Stimulated activated CD4-positive, alpha-beta T cell treated with anti-CD3 and anti-CD28 coated beads, Interleukin-2, amount 100 ng/mL, for 48 hours (primary cell): ENCODE measurements at regions not wholly inside any gene's neighbourhood (a gene's known extent, or its start where the extent isn't known, plus 50 kb on each side); places are given as distances from the start of the nearest gene placed in this dataset.

Experiments used
- DNase-seq, 2 donors: peaks; one replicate each; pipeline ENCODE4 v3.0.0-alpha.2; 2020

DNA sequence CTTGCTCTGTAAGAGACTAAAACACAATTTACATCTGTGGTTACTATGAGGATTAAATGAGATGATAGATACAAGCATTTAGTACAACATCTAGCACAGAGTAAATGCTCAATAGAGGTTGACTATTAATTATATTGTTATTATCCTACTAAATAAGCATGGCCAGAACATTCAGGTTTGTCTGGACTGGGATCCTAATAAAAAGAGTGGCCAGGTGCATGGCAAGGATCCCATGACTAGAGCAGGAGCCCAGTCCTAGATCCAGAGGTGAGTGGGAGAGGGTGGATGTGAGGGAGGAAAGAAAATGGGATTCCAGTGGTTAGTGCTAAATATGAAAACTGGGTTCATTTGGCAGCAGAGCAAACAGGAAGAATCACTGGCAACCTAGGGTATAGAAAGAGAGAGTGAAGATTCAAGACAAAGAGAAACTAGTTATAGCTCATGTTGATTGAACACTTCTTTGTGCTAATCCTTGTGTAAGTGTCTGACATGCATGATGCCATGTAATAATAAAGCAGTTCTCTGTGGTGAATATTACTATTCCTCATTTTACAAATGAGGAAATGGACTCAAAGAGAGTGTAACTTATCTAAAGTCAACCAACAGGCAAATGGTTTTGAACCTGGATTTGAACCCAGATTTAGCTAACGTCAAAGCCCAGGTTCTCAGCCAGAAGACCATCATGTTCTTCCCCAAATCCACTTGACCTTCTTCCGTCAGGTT lies 71.1 kb upstream of the FGGY start:
- no peak for DNase-seq

DNA sequence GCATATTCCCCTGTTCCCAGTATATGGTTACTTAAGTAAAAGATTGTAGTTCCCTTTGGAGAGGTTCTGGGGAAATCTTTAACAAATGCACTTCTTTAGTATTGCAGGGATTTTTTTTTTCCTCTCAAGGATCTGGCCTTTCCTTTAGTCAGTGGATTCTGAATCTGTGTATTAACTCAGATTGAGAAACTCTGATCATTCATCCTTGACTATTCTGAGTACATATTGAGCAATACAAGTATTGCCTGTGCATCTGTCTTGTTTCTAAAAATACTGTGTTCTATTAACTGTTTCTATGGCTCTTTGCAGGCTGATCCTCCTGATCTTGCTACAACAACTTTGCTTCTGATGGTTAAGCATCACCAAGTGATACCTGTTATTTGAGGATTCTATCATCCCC lies 67.8 kb upstream of the FGGY start:
- no peak for DNase-seq

DNA sequence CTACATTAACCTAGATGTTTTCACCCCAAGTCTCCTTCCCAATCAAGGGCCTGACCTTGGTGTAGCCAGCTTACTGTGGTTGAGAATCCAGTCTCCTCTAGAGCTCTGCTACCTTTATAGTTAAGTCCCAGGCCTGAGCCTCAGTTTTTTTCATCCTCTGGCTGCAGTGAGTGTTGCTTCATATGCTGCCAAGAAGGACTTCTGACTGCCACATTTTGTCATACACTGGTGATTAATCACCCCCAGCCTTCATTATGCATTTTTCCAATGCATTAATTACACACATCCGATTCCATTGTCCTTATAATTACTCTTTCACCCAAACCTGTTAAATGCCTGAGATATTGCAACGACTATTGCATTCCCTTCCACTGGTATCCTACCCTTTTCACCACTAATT lies 66.3 kb upstream of the FGGY start:
- DNase-seq = no peak

DNA sequence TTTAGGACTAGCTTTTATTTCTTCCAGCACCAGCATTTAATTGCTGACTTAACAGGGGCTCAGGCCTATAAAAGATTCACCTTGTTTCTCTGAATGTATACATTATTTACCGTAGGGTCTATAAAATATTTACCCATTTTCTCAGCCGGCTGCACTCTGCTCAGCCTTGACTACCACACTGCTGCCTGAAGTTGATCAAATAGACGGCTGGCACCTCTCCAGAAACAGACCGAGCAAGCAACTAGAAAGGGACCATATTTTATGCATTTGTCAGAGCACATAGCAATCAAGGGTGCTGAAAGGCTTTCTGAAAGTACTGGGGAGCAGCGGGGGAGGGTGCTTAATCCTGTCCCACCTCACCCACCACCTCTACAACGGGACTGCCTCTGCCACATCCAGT lies 64.7 kb upstream of the FGGY start:
- DNase-seq = no peak

DNA sequence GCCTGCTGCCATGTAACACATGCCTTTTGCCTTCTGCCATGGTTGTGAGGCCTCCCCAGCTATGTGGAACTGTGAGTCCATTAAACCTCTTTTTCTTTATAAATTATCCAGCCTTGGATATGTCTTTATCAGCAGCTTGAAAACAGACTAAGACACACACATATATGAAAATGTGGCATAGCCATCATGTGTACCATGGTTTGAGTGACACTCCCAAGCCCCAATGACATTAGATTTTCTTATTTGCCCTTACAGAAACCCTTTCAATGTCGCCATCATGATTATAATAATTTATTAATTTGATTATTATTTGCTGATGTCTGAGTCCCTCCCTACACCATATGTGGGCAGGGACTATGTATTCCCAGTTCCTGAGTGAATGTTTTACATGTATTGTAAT lies 63.5 kb upstream of the FGGY start:
- no peak for DNase-seq

DNA sequence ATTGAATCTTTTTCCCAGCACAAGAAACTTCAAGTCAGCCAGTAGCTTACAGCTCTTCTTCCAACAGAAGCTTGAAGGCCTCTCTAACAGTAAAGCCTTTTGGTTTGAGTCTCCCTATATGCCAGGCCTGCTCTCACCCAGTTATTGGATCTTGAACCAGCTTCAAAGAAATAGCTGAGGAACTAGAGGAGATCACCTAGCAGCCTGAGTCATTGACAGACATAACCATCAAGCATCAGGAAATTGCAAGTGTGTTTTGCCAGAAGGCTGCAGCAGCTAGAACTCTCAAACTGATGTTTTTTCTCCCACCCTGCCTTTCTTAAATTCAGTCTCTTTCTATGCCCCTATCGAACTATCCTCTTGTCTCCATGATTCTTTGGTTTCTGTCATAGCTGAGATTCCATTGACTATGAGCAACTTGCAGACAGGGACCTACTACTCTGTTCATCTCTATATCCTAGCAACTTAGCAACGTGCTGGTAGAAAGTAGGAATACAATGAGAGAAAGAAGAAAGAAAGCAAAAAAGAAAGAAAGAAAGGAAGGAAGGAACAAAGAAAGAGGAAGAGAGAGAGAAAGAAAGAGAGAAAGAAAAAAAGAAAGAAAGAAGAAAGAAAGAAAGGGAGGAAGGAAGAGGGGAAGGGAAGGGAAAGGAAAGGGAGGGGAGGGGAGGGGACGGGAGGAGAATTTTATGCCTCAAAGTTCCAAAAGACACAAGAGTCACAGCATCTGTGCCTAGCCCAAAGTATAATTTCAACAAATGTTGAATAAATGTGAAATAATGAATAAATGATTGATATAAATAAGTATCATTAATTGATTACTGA lies 60.0 kb upstream of the FGGY start:
- DNase-seq = no peak

DNA sequence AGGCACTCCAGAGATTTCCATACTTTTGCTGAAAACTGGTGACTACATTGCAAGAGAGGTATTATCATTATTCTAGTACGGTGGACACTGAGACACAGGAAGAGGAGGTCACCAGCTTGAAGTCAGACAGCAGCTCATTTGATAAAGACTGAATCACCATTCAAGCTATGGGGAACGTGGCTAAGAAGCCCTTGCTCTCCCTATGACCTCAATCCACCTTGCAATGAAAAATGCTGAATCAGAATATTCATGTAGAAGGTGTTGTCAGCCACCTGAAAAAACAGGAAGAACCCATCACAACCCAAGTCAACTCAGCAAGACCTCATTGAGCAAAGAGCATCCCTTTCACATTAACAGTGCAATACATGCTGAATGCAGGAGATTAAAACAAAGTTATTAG lies 59.0 kb upstream of the FGGY start:
- no peak for DNase-seq

DNA sequence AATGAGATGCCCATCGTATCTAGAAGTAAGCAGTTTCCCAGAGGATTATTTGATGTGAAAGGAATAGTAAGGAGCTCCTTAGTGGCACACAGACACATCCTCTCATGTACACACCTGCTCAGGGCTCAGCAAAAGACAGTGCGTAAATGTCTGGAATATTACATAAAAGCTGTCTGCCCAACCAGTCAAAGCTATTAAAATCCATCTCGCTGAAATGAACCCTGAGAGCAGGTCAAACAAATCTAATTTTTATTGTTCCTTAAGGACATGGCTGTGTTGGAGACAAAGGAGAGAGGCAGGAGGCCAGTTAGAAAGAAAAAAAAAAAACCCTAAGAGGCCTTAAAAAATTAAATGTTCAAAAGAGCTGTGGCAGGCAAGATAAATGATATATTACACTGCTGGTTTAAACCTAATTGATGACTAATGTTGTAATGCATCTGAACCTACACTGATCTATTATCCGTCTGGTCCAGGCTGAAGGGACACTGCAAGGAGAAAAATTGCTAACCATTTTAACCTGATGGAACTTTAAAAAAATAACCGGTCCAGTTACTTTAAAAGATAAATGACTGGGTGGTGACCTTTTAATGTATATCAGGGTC lies 58.5 kb upstream of the FGGY start:
- no peak for DNase-seq

DNA sequence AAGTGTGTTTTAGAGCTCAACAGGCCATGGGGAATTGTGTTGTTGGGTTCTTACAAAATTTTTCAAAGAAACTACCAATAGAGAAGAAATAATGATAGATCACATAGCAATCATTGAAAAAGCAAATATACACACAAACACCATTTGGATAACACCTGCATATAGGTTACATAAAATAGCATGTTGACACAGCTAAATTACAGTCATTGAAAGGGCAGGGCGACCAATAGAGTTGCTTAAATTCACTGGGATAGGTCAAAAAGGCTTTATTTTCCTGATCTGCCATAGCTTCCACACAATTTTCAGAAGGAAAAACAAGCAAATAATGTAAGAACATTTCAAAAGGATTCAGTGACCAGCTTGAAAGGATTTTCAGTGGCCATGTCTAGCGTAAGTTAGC lies 57.9 kb upstream of the FGGY start:
- DNase-seq = no peak

DNA sequence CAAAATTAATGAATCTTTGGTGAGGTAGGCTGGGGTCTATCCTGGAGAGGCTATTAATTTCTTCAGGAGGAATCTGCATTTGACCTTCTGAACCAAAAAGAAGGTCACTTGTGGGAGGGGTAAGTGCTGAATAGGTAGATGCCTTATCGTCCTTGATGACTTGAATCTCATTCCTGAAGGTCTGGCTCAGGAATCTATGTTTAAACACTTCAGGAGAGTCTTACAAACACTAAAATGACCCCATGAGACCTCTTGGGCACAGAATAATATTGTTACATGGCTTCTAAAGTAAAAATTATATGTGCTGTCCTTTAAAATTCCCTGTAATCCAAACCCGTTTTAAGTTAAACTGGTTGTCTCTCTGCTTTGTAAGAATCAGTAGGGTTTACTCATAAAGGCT lies 55.0 kb upstream of the FGGY start:
- DNase-seq = no peak

DNA sequence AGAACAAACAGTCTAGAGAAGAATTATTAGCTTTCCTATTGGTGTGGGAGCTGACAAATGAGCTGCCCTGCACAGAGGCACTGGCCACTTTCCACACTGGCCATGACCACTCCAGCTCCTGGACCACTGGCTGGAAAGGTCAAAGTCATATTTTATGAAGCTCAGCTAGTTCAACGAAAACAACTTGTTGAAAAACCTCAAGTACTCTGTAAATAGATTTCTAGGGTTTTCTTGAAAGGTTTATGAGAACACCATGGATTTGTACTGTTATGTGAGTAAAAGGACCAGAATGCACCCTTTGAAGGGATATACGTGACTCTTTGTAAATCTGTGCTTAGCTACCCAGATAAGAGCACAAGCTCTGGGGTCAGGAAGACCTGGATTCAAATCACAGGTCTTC lies 54.5 kb upstream of the FGGY start:
- DNase-seq = no peak

DNA sequence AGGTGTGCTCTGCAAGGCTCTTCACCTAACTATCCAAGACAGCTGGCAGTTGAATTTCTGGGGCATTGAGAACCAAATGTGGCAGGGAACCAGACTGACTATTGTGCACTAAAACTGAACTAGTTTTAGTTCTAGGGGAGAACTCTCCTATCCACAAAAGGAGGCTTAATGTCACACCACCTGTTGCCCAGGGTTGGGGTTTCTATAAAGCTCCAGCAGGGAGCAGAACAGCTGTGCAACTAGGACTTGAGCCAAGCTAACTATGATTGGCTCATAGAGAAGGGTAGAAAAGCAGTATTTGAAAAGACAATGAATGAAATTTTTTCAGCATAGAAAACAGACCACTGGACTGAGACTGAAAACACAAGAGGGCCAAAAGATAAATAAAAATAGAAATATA lies 53.3 kb upstream of the FGGY start:
- no peak for DNase-seq

DNA sequence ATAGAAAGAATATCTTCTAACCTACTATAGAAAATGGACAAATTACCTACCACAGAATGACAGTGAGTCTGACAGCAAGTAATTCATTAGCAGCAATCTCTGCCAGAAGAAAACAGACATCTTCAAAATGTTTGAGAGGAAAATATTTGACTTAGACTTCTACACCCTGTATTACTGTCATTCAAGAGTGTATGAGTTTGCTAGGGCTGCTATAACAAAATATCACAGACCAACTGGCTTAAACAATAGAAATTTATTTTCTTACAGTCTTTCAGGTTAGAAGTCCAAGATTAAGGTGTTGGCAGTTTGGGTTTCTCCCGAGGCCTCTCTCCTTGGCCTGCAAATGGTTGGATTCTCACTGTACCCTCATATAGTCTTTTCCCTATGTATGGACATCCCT lies 52.9 kb upstream of the FGGY start:
- no peak for DNase-seq

DNA sequence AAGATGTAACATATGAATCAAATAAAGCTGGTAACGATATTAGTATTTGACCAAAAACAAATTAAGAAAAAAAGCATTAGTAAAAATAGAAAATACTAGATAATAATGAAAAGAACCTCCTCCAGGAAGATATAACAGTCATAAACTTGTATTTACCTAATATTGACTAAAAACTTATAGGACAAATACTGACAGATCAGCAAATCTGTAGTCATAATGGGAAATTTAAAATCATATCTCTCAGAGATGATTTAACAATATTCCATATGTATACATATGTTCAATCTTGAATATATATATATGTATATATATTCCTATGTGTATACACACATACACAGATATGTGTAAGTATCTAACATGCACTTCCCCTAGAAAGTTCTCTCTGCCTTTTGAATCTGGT lies 52.0 kb upstream of the FGGY start:
- DNase-seq = no peak
